HCT116 (cell line): ENCODE measurements at regions not wholly inside any gene's neighbourhood (a gene's known extent, or its start where the extent isn't known, plus 50 kb on each side); places are given as distances from the start of the nearest gene placed in this dataset.
A peak's percentile ranks its signal among the peaks of the same experiment; 100 is the strongest.

Experiments used
- ATAC-seq: fragments of 200-7000 bp; cut with Tn5 transposase; 2 replicates; pipeline ENCODE4 v1.9.1; 2020; ENCODE audit warnings: mild to moderate bottlenecking, moderate library complexity
- BruUV-seq: library from RNA; stranded (reverse); fragments of 400-500 nt; replicated peaks from 2 replicates; lab custom pipeline; 2021; lab: Mats Ljungman, UMichigan
- CTCF ChIA-PET: fragments of 300-600 bp; sonication (Branson Sonifier 250); formaldehyde crosslinking; loops from one replicate; lab custom pipeline; 2021; ENCODE audit warnings: antibody characterized with exemption; lab: Charles Lee
- POLR2A ChIA-PET: fragments of 300-600, 350-600 bp; sonication (Branson Sonifier 250); formaldehyde crosslinking; loops from one replicate; lab custom pipeline; 2021; ENCODE audit warnings: antibody characterized with exemption; lab: Charles Lee
- RAD21 ChIA-PET, 2 experiments: fragments of 300-600 bp; sonication (Branson Sonifier 250); formaldehyde crosslinking; loops; one replicate each; lab custom pipeline; 2023; ENCODE audit warnings: low total read pairs in 2 of 2; ENCODE audit not compliant: uncharacterized antibody in 2 of 2, unreplicated experiment in 2 of 2, low non-redundant PET in 1 of 2; lab: Charles Lee
- DNase-seq: peaks from one replicate; pipeline ENCODE4 v3.0.0-alpha.2; 2010; ENCODE audit warnings: low read depth, low spot score
- H2AFZ ChIP-seq: fragments of 200-600 bp; shearing (Covaris generic), sonication (generic); 2 replicates; pipeline ENCODE4 v1.6.1; 2017; ENCODE audit warnings: low read depth, mixed run types, mixed read lengths, antibody characterized with exemption, low read length; ENCODE audit not compliant: poor library complexity, severe bottlenecking
- H3K27ac ChIP-seq: 2 replicates; pipeline ENCODE4 v1.5.1; 2012; ENCODE audit warnings: low read depth, low read length
- H3K27me3 ChIP-seq: fragments of 200-600 bp; sonication (generic); 2 replicates; pipeline ENCODE4 v1.6.1; 2016; ENCODE audit warnings: mixed run types, low read length, mixed read lengths; ENCODE audit not compliant: insufficient read depth
- H3K36me3 ChIP-seq, 2 experiments: fragments of 200-500 bp in 1 of 2; fragments of 200-600 bp in 1 of 2; sonication (Bioruptor generic) in 1 of 2; sonication (generic) in 1 of 2; 2 replicates each; pipeline versions ENCODE4 v1.5.1 to v1.6.1; 2014 to 2016; ENCODE audit warnings: low read length in 2 of 2, inconsistent platforms in 1 of 2, mixed read lengths in 1 of 2, mixed run types in 1 of 2; ENCODE audit not compliant: insufficient read depth in 2 of 2, control insufficient read depth in 1 of 2
- H3K4me1 ChIP-seq, 2 experiments: fragments of 200-600 bp in 1 of 2; sonication (generic) in 1 of 2; 2 replicates each; pipeline versions ENCODE4 v1.5.1 to v1.6.1; 2012 to 2017; ENCODE audit warnings: low read length in 2 of 2, inconsistent platforms in 1 of 2, mild to moderate bottlenecking in 1 of 2, mixed read lengths in 1 of 2, mixed run types in 1 of 2, moderate library complexity in 1 of 2; ENCODE audit not compliant: insufficient read depth in 2 of 2, control insufficient read depth in 1 of 2
- H3K4me2 ChIP-seq: fragments of 200-600 bp; sonication (generic); 2 replicates; pipeline ENCODE4 v1.6.1; 2017; ENCODE audit warnings: mixed run types, low read length, mixed read lengths
- H3K4me3 ChIP-seq, 2 experiments: fragments of 200-600 bp in 1 of 2; sonication (generic) in 1 of 2; replicated peaks in 1 of 2; 2 replicates each; pipeline ENCODE4 v1.5.1; 2011 to 2016; ENCODE audit warnings: low read length in 2 of 2, control low read depth in 1 of 2, low read depth in 1 of 2, mild to moderate bottlenecking in 1 of 2, mixed read lengths in 1 of 2, mixed run types in 1 of 2
- H3K79me2 ChIP-seq: fragments of 200-600 bp; sonication (generic); 2 replicates; pipeline ENCODE4 v1.6.1; 2017; ENCODE audit warnings: mild to moderate bottlenecking, mixed run types, low read length, moderate library complexity, mixed read lengths; ENCODE audit not compliant: insufficient read depth
- H3K9ac ChIP-seq: fragments of 200-600 bp; sonication (generic); 2 replicates; pipeline ENCODE4 v1.6.1; 2016; ENCODE audit warnings: low read length, mixed read lengths
- H3K9me2 ChIP-seq: fragments of 200-600 bp; sonication (generic), shearing (Covaris generic); 2 replicates; pipeline ENCODE4 v1.6.1; 2017; ENCODE audit warnings: mixed run types, mild to moderate bottlenecking, moderate library complexity; ENCODE audit not compliant: insufficient read depth
- H3K9me3 ChIP-seq, 2 experiments: fragments of 200-500 bp in 1 of 2; fragments of 200-600 bp in 1 of 2; sonication (Bioruptor generic) in 1 of 2; sonication (generic) in 1 of 2; 2 replicates each; pipeline ENCODE4 v1.6.1; 2014 to 2017; ENCODE audit warnings: low read length in 2 of 2, mixed read lengths in 2 of 2, inconsistent platforms in 1 of 2, low read depth in 1 of 2, mild to moderate bottlenecking in 1 of 2, mixed run types in 1 of 2, moderate library complexity in 1 of 2; ENCODE audit not compliant: control insufficient read depth in 1 of 2, insufficient read depth in 1 of 2
- H4K20me1 ChIP-seq: fragments of 200-600 bp; sonication (generic), shearing (Covaris generic); 2 replicates; pipeline ENCODE4 v1.6.1; 2017; ENCODE audit warnings: mixed run types, mild to moderate bottlenecking, moderate library complexity; ENCODE audit not compliant: insufficient read depth
- CEBPB ChIP-seq: IDR thresholded peaks from 2 replicates; pipeline ENCODE4 v1.6.1; 2012; ENCODE audit warnings: low read depth
- EGR1 ChIP-seq: IDR thresholded peaks from 2 replicates; pipeline ENCODE4 v1.6.1; 2012; ENCODE audit warnings: low read depth
- EZH2 ChIP-seq: fragments of 200-600 bp; sonication (generic); IDR thresholded peaks from 2 replicates; pipeline ENCODE4 v1.6.1; 2017; ENCODE audit warnings: antibody characterized with exemption, mixed run types
- EZH2phosphoT487 ChIP-seq: fragments of 200-600 bp; IDR thresholded peaks from 2 replicates; pipeline ENCODE4 v1.6.1; 2018; ENCODE audit warnings: antibody characterized with exemption, borderline replicate concordance
- FOSL1 ChIP-seq: IDR thresholded peaks from 2 replicates; pipeline ENCODE4 v1.6.1; 2012; ENCODE audit warnings: low read depth
- JUND ChIP-seq: IDR thresholded peaks from 2 replicates; pipeline ENCODE4 v1.6.1; 2012
- POLR2A ChIP-seq: IDR thresholded peaks from 2 replicates; pipeline ENCODE4 v1.7.0; 2011; ENCODE audit warnings: borderline replicate concordance; ENCODE audit not compliant: insufficient read depth, insufficient read length; ENCODE audit errors: extremely low read depth
- POLR2AphosphoS5 ChIP-seq: IDR thresholded peaks from 2 replicates; pipeline ENCODE4 v1.6.1; 2011; ENCODE audit warnings: mild to moderate bottlenecking, low read depth, low read length, moderate library complexity
- RAD21 ChIP-seq: IDR thresholded peaks from 2 replicates; pipeline ENCODE4 v1.6.1; 2012; ENCODE audit warnings: low read depth, mild to moderate bottlenecking
- SP1 ChIP-seq: IDR thresholded peaks from 2 replicates; pipeline ENCODE4 v1.6.1; 2012; ENCODE audit warnings: low read depth
- SRF ChIP-seq: IDR thresholded peaks from 2 replicates; pipeline ENCODE4 v1.6.1; 2012; ENCODE audit warnings: low read depth
- TCF7L2 ChIP-seq: IDR thresholded peaks from 2 replicates; pipeline ENCODE4 v1.7.0; 2011; ENCODE audit warnings: borderline replicate concordance, inconsistent platforms; ENCODE audit not compliant: insufficient read depth, insufficient read length; ENCODE audit errors: extremely low read depth
- ZFX ChIP-seq: fragments of 450-650 bp; IDR thresholded peaks from 2 replicates; pipeline ENCODE4 v1.6.1; 2017
- ZNF274 ChIP-seq: fragments of 200-500 bp; sonication (Bioruptor generic); IDR thresholded peaks from 2 replicates; pipeline ENCODE4 v1.6.1; 2014; ENCODE audit warnings: mild to moderate bottlenecking, low read depth, low read length, inconsistent platforms
- intact Hi-C: fragments of 100-400 bp; cut with micrococcal nuclease; formaldehyde crosslinking; loops from 2 replicates; pipeline ENCODE4 v1.10.0; 2022
- TF ChIP-seq, protein P1 (sequence below), 3 experiments: fragments of 200-600 bp in 1 of 3; sonication (generic) in 1 of 3; IDR thresholded peaks in 2 of 3; conservative IDR thresholded peaks in 1 of 3; 2 replicates each; pipeline ENCODE4 v1.5.1; 2012 to 2017; ENCODE audit warnings: low read depth in 2 of 3, low read length in 2 of 3, antibody characterized with exemption in 1 of 3, borderline replicate concordance in 1 of 3, control low read depth in 1 of 3, mild to moderate bottlenecking in 1 of 3, mixed read lengths in 1 of 3, mixed run types in 1 of 3, moderate library complexity in 1 of 3; ENCODE audit not compliant: insufficient read depth in 1 of 3
- TF ChIP-seq, protein P2 (sequence below): IDR thresholded peaks from 2 replicates; pipeline ENCODE4 v1.6.1; 2012
- TF ChIP-seq, protein P3 (sequence below): IDR thresholded peaks from 2 replicates; pipeline ENCODE4 v1.6.1; 2012; ENCODE audit warnings: low read depth
- TF ChIP-seq, protein P4 (sequence below): IDR thresholded peaks from 2 replicates; pipeline ENCODE4 v1.6.1; 2012

DNA sequence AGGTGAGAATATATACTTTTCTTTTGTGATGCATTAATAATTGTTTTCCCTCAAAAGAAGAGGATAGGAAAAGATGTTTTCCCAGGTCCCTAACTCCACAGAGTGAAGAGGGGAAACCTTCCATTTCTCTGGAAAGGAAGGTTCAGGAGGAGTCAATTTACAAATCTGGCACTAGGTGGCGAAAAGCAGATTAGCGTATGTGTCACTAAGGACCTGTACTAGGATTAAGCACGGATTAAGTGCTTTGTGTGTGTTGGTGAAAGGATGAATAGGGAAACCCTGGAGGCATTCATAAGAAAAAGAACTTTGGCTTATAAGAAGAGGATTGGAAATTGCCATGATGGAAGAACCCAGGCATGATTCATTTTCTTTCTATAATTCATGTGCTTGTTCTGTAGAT lies 410.1 kb upstream of the PLXNA2 start:
- H3K9ac ChIP-seq: no peak overlapping the region
- H2AFZ ChIP-seq: no peak overlapping the region
- ChIA-PET RAD21 (no interaction called here), POLR2A (no interaction called here), CTCF (interaction anchor here (0.9 to 2.5 kb wide), 3 partner anchors 595 to 912 kb away, joined by 3 to 15 read pairs (median 3); no protein-coding TSS in a partner anchor)
- BruUV-seq: no TSS peak
- H3K4me1 ChIP-seq: no peaks in the 10 kb centered on the region
- H3K27ac ChIP-seq: no peak overlapping the region
- H3K4me3 ChIP-seq: no peak overlapping the region
- no peaks in the 10 kb centered on the region for H3K9me2 ChIP-seq
- H3K4me2 ChIP-seq: no peak overlapping the region
- TF ChIP-seq JUND (no peak), POLR2A (no peak), RAD21 (peak; percentile 37), FOSL1 (no peak), EZH2phosphoT487 (no peak), ZNF274 (no peak), SP1 (no peak)
- TF ChIP-seq, protein P1, sequence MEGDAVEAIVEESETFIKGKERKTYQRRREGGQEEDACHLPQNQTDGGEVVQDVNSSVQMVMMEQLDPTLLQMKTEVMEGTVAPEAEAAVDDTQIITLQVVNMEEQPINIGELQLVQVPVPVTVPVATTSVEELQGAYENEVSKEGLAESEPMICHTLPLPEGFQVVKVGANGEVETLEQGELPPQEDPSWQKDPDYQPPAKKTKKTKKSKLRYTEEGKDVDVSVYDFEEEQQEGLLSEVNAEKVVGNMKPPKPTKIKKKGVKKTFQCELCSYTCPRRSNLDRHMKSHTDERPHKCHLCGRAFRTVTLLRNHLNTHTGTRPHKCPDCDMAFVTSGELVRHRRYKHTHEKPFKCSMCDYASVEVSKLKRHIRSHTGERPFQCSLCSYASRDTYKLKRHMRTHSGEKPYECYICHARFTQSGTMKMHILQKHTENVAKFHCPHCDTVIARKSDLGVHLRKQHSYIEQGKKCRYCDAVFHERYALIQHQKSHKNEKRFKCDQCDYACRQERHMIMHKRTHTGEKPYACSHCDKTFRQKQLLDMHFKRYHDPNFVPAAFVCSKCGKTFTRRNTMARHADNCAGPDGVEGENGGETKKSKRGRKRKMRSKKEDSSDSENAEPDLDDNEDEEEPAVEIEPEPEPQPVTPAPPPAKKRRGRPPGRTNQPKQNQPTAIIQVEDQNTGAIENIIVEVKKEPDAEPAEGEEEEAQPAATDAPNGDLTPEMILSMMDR (IDR thresholded peaks at IDR 0.05 in 2 of 3, conservative IDR thresholded peaks at IDR 0.05 in 1 of 3; ENCODE audit: borderline replicate concordance in 1 of 3, insufficient read depth in 1 of 3, low read depth in 2 of 3, low read length in 2 of 3): peak; percentile 39 to 64 (median 59); a peak in 5 of 6 replicates
- TF ChIP-seq, all 23 proteins: peak for 2
- no peaks in the 10 kb centered on the region for H3K79me2 ChIP-seq
- no peaks in the 10 kb centered on the region for H3K27me3 ChIP-seq
- peak; percentile 78 for ATAC-seq
- no peaks in the 10 kb centered on the region for H4K20me1 ChIP-seq
- intact Hi-C loops: loop anchor here (1.0 to 5.0 kb wide), 2 partner anchors 553 to 594 kb away; no protein-coding TSS in a partner anchor
- H3K9me3 ChIP-seq: no peaks in the 10 kb centered on the region
- no peaks in the 10 kb centered on the region for H3K36me3 ChIP-seq
- peak; percentile 22 for DNase-seq

DNA sequence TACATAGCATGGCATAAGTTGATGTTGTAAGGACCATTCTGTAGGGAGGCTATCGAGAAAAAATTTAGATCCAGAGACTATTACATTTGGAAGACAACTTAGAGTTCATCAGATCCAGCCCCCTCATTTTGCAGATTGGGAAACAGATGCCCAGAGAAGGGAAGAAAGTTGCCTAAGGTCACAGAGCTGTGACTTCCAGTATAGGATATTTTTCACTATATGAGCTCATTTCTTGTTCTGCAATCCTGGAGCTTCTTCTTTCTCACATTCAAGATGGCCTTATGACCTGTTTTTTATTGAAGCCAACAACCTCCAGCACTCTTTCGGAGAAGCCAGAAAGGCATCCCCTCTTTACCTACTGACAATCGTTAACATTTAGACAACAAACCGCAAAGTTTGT lies 421.8 kb upstream of the PLXNA2 start:
- intact Hi-C loops: no loop called here
- POLR2A ChIA-PET: no interaction called here
- no peak overlapping the region for H3K4me2 ChIP-seq
- CTCF ChIA-PET: no interaction called here
- no peaks in the 10 kb centered on the region for H3K36me3 ChIP-seq
- H3K27me3 ChIP-seq: no peaks in the 10 kb centered on the region
- no peaks in the 10 kb centered on the region for H3K9me2 ChIP-seq
- H4K20me1 ChIP-seq: no peaks in the 10 kb centered on the region
- RAD21 ChIA-PET: no interaction called here
- H3K4me1 ChIP-seq: no peaks in the 10 kb centered on the region
- no peak overlapping the region for H3K4me3 ChIP-seq
- BruUV-seq: no TSS peak
- no peak overlapping the region for H2AFZ ChIP-seq
- ATAC-seq (no peak), DNase-seq (no peak)
- H3K9me3 ChIP-seq: no peaks in the 10 kb centered on the region
- no peaks in the 10 kb centered on the region for H3K79me2 ChIP-seq
- H3K27ac ChIP-seq: no peak overlapping the region
- no peak overlapping the region for H3K9ac ChIP-seq
- TF ChIP-seq ZFX: no peak
- TF ChIP-seq ZNF274: no peak
- TF ChIP-seq, protein P2, sequence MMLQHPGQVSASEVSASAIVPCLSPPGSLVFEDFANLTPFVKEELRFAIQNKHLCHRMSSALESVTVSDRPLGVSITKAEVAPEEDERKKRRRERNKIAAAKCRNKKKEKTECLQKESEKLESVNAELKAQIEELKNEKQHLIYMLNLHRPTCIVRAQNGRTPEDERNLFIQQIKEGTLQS: no peak
- TF ChIP-seq, protein P3, sequence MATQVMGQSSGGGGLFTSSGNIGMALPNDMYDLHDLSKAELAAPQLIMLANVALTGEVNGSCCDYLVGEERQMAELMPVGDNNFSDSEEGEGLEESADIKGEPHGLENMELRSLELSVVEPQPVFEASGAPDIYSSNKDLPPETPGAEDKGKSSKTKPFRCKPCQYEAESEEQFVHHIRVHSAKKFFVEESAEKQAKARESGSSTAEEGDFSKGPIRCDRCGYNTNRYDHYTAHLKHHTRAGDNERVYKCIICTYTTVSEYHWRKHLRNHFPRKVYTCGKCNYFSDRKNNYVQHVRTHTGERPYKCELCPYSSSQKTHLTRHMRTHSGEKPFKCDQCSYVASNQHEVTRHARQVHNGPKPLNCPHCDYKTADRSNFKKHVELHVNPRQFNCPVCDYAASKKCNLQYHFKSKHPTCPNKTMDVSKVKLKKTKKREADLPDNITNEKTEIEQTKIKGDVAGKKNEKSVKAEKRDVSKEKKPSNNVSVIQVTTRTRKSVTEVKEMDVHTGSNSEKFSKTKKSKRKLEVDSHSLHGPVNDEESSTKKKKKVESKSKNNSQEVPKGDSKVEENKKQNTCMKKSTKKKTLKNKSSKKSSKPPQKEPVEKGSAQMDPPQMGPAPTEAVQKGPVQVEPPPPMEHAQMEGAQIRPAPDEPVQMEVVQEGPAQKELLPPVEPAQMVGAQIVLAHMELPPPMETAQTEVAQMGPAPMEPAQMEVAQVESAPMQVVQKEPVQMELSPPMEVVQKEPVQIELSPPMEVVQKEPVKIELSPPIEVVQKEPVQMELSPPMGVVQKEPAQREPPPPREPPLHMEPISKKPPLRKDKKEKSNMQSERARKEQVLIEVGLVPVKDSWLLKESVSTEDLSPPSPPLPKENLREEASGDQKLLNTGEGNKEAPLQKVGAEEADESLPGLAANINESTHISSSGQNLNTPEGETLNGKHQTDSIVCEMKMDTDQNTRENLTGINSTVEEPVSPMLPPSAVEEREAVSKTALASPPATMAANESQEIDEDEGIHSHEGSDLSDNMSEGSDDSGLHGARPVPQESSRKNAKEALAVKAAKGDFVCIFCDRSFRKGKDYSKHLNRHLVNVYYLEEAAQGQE: no peak
- TF ChIP-seq, protein P4, sequence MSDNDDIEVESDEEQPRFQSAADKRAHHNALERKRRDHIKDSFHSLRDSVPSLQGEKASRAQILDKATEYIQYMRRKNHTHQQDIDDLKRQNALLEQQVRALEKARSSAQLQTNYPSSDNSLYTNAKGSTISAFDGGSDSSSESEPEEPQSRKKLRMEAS: no peak
- no peak for TF ChIP-seq CEBPB
- no peak for TF ChIP-seq POLR2AphosphoS5
- no peak for TF ChIP-seq EZH2
- TF ChIP-seq EGR1: no peak
- TF ChIP-seq SRF: no peak
- TF ChIP-seq TCF7L2: no peak
- TF ChIP-seq SP1: no peak
